Cerebellar nuclear complex (tissue), 1 donor: ENCODE measurements at regions not wholly inside any gene's neighbourhood (a gene's known extent, or its start where the extent isn't known, plus 50 kb on each side); places are given as distances from the start of the nearest gene placed in this dataset.
"Not testable (repeated sequence)": the region's sequence is repeated elsewhere in the genome, so short reads cannot be mapped to it uniquely, and the experiment has no call there.

Experiments used
- DNase-seq, 2 experiments: peaks; one replicate each; lab custom pipeline; 2025; lab: John Stamatoyannopoulos, UW

GRCh38 chr2:12543076-12543977 lies 173.4 kb upstream of the TRIB2 start:
- no peak for DNase-seq

DNA sequence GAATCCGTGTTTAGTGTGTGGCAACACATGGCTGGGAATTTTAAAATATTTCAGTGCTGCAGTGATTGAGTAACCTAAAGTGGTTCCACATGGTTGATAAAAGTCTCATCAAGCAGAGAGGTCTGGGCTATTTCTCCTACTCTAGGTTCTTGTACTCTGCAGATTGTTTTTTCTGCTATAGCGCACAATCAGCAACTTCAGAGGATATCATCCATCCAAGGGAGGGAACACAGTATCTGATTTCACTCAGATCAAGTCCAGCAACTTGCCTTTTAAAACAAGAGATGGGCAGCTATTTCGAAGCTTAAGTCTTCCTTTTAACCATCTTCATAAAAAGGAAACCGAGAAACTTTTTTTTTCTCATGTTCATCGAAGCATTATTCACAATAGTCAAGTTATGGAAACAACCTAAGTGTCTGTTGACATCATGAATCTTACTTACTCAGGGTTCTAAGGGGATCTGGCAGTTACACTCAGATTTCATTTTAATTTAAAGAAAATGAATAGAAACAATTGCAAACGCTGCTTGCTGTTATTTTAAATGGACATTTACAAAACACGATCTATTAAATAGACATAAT lies 172.7 kb upstream of the TRIB2 start:
- no peak for DNase-seq

GRCh38 chr2:12547566-12548170 lies 169.1 kb upstream of the TRIB2 start:
- no peak for DNase-seq

DNA sequence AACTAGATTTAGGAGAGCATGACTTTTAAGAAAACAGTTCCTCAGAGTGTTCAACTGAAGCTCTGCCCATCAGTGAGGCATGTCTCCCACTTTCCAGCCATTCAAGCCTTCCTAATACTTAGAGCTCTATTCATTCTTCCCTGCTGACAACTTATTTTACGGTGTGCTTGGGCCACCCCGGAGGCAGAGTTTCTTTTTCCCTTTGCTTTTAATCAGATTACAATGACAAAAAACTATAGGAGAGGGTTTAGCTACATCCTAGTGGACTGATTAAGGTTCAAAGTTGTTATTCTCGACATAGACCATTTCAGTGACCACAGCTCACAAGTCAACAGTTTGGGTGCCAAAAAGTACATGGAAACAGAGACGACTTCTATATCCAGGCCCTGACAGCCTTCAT lies 167.8 kb upstream of the TRIB2 start:
- DNase-seq, result no peak

DNA sequence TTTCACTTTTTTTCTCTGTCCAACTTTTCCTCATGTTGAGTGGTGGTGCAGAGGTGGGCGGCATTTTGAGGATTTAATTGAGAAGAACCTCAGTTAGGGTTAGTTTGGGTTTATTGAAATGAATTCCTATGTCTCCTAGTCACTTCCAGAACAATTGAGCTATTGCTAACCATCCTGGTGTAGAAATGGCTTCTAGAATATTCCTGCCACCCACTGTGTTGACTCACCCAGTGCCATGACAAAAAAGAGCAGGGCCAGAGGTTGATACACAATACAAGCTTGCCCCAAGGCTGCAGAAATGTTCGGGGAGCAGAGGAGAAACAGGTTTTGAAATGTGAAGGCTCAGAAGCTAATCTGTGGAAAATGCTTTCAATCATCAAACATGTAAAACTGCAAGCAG lies 167.1 kb upstream of the TRIB2 start:
- no peak for DNase-seq

- DNase-seq, result no peak
Measured at GRCh38 chr2:12552092-12552491, 164.6 kb upstream of the TRIB2 start.

- DNase-seq, result no peak
Measured at GRCh38 chr2:12554224-12555011, 162.3 kb upstream of the TRIB2 start.

DNA sequence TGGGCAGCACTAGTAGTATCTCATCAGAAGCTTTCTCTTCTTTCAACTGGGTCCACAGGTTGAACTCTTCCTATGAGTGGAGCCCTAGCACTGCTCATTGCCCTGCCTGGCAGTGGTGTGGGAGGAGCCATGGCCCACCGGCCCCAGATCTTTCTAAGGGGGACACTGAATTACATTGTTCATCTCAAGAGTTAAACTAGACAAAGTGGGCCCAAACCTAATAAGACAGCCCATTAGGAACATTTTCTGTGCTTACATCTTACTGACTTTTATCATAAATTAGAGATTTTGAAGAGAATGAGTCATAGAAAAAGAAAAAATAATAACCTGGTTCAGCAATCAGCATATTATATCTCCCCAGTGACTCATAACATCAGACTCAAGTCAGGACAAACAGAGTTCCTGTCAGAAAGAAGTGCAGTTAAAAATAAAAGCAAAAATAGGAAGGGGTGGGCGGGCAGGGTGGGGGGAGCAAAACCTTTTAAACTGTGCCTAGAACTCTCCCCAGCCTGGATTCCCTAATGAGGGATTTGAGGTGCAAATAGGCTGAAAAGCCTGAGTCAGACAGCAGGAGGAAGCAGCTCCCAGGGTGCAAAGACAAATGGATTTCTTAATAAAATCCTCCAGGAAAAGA lies 161.6 kb upstream of the TRIB2 start:
- DNase-seq, result no peak

- no peak for DNase-seq
Measured at GRCh38 chr2:12556762-12557161, 160.0 kb upstream of the TRIB2 start.

- no peak for DNase-seq
Measured at GRCh38 chr2:12557688-12558087, 159.0 kb upstream of the TRIB2 start.

DNA sequence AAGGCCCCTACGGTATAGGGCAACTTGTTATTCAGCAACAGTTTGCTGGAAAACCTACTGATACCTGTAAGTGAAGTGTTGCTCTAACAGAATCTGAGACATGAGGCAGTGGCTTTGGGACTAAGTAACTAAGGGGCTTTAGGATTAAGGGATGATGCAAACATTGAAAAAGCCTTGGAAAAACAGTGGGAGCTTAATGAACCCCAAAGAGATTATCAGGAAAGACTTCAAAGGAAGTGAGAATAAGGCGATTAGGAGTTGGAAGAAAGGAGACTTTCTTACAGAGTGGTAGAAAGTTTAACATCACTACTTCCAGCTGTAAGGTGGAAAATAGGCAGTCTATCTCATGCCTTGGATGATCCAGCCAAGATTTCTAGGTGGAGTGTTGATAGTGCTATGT lies 158.2 kb upstream of the TRIB2 start:
- no peak for DNase-seq

GRCh38 chr2:12560618-12561017 lies 156.1 kb upstream of the TRIB2 start:
- DNase-seq, result no peak

- DNase-seq, result no peak
Measured at GRCh38 chr2:12567411-12567810, 149.3 kb upstream of the TRIB2 start.

DNA sequence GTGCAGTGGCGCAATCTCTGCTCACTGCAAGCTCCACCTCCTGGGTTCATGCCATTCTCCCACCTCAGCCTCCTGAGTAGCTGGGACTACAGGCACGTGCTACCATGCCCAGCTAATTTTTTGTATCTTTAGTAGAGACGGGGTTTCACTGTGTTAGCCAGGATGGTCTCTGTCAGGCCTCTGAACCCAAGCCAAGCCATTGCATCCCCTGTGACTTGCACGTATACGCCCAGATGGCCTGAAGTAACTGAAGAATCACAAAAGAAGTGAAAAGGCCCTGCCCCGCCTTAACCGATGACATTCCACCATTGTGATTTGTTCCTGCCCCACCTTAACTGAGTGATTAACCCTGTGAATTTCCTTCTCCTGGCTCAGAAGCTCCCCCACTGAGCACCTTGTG lies 147.2 kb upstream of the TRIB2 start:
- DNase-seq, result not testable (repeated sequence)

DNA sequence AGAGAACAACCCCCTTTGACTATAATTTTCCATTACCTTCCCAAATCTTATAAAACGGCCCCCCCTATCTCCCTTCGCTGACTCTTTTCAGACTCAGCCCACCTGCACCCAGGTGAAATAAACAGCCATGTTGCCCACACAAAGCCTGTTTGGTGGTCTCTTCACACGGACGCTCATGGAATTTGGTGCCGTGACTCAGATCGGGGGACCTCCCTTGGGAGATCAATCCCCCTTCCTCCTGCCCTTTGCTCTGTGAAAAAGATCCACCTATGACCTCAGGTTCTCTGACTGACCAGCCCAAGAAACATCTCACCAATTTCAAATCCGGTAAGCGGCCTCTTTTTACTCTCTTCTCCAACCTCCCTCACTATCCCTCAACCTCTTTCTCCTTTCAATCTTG lies 146.8 kb upstream of the TRIB2 start:
- not testable (repeated sequence) for DNase-seq

- no peak for DNase-seq
Measured at GRCh38 chr2:12577091-12577490, 139.6 kb upstream of the TRIB2 start.

DNA sequence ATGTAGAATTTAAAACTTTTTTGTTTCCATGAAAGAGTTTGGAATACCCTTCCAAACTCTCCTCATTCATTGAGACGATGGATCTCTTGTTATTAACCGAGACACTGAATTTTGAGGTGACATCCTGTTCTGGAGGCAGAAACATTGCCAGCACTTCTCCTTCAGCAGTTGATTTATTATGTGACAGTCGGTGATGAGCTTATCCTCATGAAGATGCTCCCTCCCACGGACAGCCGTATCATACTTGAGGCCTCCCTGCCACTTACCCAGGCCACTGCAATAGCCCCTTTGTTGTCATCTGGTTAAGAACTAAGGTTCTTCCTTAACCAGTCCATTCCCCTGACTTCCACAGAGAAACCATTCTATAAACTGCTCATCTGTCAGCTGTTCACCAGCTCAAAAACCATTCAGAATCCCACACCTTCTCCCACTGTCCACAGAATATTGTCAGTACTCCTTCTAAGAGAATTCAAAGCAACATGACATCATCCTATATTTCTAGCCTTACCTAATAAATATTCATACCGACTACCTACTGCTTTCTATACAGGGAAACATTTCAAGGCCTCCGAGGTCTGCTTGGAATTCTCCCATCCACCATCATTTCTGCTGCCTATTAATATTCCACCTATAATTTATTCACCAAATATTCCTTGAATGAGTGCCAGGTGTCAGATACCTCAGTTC lies 139.0 kb upstream of the TRIB2 start:
- DNase-seq, result no peak

GRCh38 chr2:12579018-12579417 lies 137.7 kb upstream of the TRIB2 start:
- DNase-seq, result no peak

DNA sequence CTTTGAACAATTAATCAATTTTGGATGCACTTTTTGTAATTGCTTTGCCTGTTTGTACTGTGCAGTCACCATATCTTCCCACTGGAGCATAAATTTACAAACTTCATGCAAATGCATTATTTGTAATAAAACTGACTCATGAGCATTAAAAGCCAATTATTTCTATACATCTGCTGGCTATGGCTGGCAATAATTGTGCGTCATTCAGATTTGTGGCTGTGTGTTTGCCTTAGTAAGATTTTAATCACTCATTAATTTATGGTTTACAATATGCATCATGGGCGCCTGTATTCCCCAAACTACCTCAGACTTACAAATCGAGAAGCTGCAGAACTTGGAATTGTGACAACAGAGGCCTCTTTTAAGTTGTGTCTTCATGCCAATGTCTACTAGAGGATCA lies 132.4 kb upstream of the TRIB2 start:
- DNase-seq, result no peak

GRCh38 chr2:12585784-12586183 lies 131.0 kb upstream of the TRIB2 start:
- DNase-seq, result no peak

DNA sequence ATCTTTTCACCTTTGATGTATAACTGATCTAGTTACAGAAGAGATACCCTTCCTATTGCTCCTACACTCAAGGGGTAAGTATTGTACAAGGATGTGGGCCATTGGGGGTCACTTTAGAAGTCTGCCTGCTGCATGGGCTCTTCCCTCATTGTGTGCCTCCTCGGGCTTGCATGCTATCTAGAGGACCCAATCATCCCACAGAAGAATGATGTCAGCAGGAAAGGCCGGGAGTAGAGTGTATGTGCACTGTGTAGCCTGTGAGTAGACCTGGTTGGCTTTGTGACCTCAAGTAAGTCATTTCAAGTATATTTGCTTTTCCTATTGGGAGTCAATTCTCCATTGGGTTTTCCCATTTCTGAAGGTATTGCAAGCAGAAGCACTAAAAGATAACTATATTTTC lies 129.5 kb upstream of the TRIB2 start:
- no peak for DNase-seq
